Neuron (in vitro differentiated cells): ENCODE measurements at regions not wholly inside any gene's neighbourhood (a gene's known extent, or its start where the extent isn't known, plus 50 kb on each side); places are given as distances from the start of the nearest gene placed in this dataset.
"Not testable (repeated sequence)": the region's sequence is repeated elsewhere in the genome, so short reads cannot be mapped to it uniquely, and the experiment has no call there.

Experiments used
- H2AFZ ChIP-seq: one replicate; pipeline ENCODE4 v1.6.1; 2013; ENCODE audit warnings: low read depth, mild to moderate bottlenecking, inconsistent platforms, low read length, moderate library complexity
- H3K27me3 ChIP-seq: one replicate; pipeline ENCODE4 v1.6.1; 2013; ENCODE audit warnings: low read length; ENCODE audit not compliant: insufficient read depth
- H3K36me3 ChIP-seq: one replicate; pipeline ENCODE4 v1.6.1; 2013; ENCODE audit warnings: low read length; ENCODE audit not compliant: insufficient read depth
- H3K4me1 ChIP-seq: one replicate; pipeline ENCODE4 v1.6.1; 2013; ENCODE audit warnings: low read length; ENCODE audit not compliant: insufficient read depth
- H3K4me3 ChIP-seq: 2 replicates; pipeline ENCODE4 v1.5.1; 2013; ENCODE audit warnings: mild to moderate bottlenecking, low read length, moderate library complexity
- H3K9me3 ChIP-seq: one replicate; pipeline ENCODE4 v1.6.1; 2013; ENCODE audit warnings: low read length

DNA sequence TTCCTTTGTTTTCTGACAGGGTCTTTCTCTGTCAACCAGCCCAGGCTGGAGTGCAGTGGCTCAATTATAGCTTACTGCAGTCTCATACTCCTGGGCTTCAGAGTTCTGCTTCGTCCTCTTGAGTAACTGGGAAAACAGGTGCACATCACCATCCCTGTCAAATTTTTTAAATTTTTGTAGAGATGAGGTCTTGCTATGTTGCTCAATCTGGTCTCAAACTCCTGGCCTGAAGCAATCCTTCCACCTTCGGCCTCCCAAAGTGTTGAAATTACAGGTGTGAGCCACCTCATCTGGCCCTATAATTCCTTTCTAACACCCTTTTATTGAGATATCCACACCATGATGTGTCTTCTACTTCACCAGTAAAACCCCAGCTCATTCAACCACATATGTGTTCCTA, 341.6 kb upstream of the PCSK5 start:
- Histone ChIP-seq H3K27me3 (no peaks in the 10 kb centered on the region), H3K4me1 (no peaks in the 10 kb centered on the region), H3K9me3 (no peaks in the 10 kb centered on the region), H3K36me3 (no peaks in the 10 kb centered on the region), H3K4me3 (no peak overlapping the region), H2AFZ (no peak overlapping the region)

DNA sequence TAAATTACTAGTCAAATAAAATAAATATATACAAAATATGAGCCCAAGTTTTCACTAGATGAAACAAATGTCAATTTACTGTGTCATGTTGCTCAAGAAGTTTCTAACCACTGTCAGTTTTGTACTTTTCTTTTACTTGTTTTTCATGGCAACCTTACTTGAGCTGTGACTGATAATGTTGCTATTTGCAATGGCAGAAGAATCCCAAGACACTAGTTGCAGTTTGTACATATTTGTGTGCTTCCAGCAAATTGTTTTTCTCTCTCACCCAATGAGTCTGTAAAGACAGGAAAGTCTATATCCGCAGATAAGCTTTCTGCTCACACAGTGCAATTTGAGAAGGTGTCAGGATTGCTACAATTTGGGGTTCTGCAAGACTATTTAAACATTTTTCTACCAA, 338.6 kb upstream of the PCSK5 start:
- Histone ChIP-seq H2AFZ (no peak overlapping the region), H3K9me3 (no peaks in the 10 kb centered on the region), H3K27me3 (no peaks in the 10 kb centered on the region), H3K4me3 (no peak overlapping the region), H3K36me3 (no peaks in the 10 kb centered on the region), H3K4me1 (no peaks in the 10 kb centered on the region)

DNA sequence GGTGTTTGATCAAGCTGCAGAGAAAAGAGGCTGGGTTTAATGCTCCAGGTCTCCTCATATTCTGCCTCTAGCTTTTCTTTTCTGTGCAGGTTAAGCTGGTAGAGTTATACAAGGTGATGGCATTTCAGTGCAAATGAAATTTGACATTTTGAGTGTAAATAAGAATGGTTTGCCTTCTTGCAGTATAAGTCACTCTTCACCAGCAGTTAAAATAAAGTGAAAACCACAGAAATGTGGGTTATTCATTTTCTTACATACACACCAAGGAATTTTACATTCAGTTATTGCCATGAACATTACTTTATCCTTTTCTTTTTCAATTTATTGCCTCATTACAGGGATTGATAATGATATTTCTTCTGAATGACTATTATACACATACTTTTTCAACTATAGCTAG, 337.5 kb upstream of the PCSK5 start:
- H2AFZ ChIP-seq: no peak overlapping the region
- no peaks in the 10 kb centered on the region for H3K9me3 ChIP-seq
- no peaks in the 10 kb centered on the region for H3K36me3 ChIP-seq
- H3K4me3 ChIP-seq: no peak overlapping the region
- H3K4me1 ChIP-seq: no peaks in the 10 kb centered on the region
- H3K27me3 ChIP-seq: no peaks in the 10 kb centered on the region

DNA sequence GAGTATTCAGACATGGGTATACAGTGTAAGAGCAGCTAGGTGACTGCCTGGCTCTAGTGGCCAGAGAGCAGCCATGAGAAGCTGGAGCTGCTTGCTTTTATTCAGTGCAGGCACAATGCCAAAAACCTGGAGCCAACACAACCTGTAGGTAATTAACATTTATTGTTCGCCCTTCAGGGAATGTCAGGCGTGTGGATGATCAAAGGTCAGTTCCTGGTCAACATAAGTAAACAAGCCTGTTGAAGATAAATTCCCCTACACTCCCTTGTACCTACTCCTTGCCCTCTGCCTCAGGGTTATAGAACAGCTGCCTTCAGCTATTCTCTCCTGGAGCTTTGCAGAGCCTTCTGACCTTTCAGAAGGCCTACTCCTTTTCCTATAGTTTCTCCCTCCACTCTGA, 323.7 kb upstream of the PCSK5 start:
- H3K4me1 ChIP-seq, H3K27me3 ChIP-seq, H3K36me3 ChIP-seq, H2AFZ ChIP-seq, H3K9me3 ChIP-seq, H3K4me3 ChIP-seq: not testable (repeated sequence)

DNA sequence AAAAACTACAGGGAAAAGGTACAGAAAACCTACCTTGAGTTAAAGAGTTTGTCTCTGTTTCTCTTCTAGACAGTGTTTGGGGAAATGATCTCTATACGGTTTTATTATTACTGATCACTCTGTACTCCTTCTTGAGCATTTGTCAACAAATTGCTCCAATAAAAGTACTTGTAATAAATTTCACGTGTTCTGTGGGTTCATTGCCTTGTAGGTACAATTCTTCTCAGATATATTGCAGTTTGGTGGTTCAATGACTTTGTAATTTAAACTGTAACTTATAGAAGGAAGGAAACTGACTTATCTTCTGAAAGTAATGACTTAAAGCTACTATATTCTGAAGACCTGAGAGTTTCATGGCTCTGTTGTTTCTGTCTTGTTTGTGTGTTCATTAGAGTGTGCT, 319.9 kb upstream of the PCSK5 start:
- no peaks in the 10 kb centered on the region for H3K4me1 ChIP-seq
- H3K9me3 ChIP-seq: no peaks in the 10 kb centered on the region
- H3K27me3 ChIP-seq: no peaks in the 10 kb centered on the region
- H3K36me3 ChIP-seq: no peaks in the 10 kb centered on the region
- no peak overlapping the region for H3K4me3 ChIP-seq
- no peak overlapping the region for H2AFZ ChIP-seq

DNA sequence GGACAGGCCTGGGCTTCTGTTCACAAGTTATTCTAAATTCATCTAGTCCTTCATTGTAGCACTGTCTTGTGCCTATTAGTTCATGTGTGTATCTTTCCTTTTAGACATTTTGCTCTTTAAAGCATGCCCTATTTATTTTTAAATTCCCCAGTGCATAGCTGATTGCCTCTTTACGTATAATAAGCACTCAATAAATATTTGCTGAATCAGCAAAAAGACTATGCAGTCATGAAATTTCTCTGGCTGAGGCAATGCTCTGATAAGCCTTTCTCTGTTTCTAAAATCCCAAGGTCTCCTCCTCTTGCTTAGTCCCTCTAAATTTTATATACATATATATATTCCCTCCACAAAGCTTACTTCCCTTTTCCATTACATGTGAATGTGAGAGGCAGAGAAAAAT, 315.9 kb upstream of the PCSK5 start:
- no peak overlapping the region for H2AFZ ChIP-seq
- no peaks in the 10 kb centered on the region for H3K9me3 ChIP-seq
- no peaks in the 10 kb centered on the region for H3K27me3 ChIP-seq
- H3K4me1 ChIP-seq: no peaks in the 10 kb centered on the region
- no peak overlapping the region for H3K4me3 ChIP-seq
- no peaks in the 10 kb centered on the region for H3K36me3 ChIP-seq

DNA sequence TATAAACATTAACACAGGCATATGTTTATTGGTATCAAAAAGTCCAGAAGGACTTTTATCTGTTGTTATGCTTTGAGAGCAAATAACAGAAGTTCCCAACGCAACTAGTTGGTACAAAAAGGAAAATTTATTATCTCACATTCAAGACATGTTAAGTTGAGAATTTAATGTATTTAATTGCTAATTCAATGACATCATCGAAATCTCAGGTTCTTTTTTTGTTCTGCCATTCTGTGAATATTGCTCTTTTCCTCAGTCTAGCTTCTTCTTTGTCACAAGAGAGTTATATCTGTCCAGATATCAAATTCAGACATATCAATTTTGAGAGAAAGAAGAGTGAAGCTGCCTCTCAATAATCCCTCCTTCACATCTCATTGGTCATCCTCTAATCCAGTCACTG, 307.6 kb upstream of the PCSK5 start:
- H3K4me3 ChIP-seq: no peak overlapping the region
- H3K9me3 ChIP-seq: no peaks in the 10 kb centered on the region
- H3K36me3 ChIP-seq: no peaks in the 10 kb centered on the region
- no peak overlapping the region for H2AFZ ChIP-seq
- no peaks in the 10 kb centered on the region for H3K27me3 ChIP-seq
- H3K4me1 ChIP-seq: no peaks in the 10 kb centered on the region

DNA sequence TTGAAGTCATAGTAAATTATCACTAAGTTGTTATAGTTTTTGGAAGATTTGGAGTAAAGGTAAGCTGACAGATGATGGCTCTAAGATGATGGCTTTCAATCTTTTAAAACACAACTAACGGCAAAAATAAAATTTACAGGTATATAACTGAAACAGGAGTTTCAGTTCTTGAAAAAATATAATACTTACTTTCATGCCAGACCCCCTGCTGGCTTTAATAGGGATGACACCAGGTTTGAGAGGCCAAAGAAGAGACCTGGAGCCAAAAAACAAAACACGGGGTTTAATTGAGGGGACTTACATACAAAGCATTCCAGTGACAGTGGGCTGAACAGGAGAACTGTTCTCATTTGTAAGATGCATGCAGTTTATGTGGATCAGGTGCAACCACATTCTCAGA, 301.7 kb upstream of the PCSK5 start:
- Histone ChIP-seq H3K36me3 (no peaks in the 10 kb centered on the region), H3K9me3 (no peaks in the 10 kb centered on the region), H3K4me1 (no peaks in the 10 kb centered on the region), H3K4me3 (no peak overlapping the region), H2AFZ (no peak overlapping the region), H3K27me3 (no peaks in the 10 kb centered on the region)

DNA sequence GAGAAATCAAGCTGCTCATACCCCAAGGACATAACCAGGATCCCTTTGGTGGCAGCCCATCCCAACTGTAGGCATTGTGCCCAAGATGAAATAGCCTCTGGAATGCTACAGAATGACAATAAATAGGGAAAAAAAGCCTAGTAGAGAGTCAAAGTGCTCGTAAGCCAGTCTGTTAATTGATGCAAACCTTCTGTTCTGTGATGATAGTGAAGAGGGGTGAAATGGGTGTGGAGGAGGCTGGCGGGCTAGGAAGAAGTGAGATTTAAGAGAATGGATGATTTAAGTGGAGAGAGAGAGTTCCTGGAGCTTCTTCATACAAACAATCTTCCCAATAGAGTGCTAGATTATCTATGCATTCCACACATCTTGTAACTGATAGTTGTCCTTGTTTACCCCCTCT, 301.0 kb upstream of the PCSK5 start:
- H3K36me3 ChIP-seq: no peaks in the 10 kb centered on the region
- H3K9me3 ChIP-seq: no peaks in the 10 kb centered on the region
- no peak overlapping the region for H3K4me3 ChIP-seq
- no peaks in the 10 kb centered on the region for H3K27me3 ChIP-seq
- no peak overlapping the region for H2AFZ ChIP-seq
- no peaks in the 10 kb centered on the region for H3K4me1 ChIP-seq

DNA sequence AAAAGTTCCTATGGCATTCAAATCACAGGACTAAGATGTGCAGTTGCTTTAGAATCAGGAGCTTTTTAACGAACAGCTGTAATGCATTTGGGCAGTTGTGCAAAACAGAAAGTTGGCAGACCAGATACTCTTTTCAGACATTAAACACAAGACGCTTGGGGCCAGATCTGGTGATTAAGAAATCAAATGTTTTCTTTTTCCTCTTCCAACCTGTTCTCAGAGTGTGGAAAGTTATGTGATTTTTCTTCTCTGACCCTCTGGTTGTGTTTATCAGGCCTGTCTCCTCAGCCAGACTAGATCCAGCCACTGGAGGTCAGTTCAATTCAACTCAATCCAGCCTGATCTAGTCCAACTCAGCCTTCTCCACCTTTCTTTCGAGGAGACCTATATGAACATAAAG, 298.5 kb upstream of the PCSK5 start:
- Histone ChIP-seq H3K36me3 (no peaks in the 10 kb centered on the region), H3K4me3 (no peak overlapping the region), H3K27me3 (no peaks in the 10 kb centered on the region), H2AFZ (peak overlapping the region; percentile 14), H3K9me3 (no peaks in the 10 kb centered on the region), H3K4me1 (no peaks in the 10 kb centered on the region)

DNA sequence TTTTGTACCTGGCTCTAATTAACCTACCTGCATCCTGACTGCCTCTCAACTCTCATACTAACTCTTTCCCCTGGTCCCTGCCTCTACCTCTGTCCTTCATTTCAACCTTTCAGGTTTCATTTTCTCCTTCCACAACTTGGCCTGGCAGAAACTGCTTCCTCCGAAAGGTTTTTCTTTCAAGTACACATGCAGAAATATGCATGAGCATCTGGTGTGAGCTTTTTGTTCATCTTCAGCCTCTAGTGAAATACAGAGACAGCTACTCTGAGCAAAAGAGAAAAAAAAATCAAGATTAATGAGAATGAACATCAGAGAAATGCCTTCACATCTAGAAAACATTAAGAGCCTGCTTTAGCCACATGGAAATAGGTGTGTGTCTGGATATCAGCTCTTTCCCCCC, 297.9 kb upstream of the PCSK5 start:
- no peak overlapping the region for H2AFZ ChIP-seq
- no peaks in the 10 kb centered on the region for H3K4me1 ChIP-seq
- no peaks in the 10 kb centered on the region for H3K27me3 ChIP-seq
- no peaks in the 10 kb centered on the region for H3K9me3 ChIP-seq
- H3K4me3 ChIP-seq: no peak overlapping the region
- no peaks in the 10 kb centered on the region for H3K36me3 ChIP-seq

DNA sequence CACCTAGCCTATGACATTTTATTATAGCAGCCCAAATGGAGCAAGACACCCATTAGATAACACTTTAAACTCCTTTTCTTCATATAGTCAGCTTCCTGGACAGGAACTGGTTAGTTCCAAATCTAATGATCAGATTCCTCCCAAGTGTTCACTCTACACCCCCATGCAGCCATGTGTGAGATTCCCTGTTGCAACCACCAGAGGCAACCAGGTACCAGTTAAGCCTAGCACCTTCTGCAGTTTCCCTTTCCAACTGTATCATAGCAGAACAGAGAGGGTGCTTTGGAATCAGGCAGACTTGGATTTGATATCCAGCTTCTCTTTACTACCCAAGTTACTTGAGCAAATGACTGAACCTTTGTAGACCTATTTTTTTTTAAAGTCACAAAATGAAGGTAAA, 296.6 kb upstream of the PCSK5 start:
- Histone ChIP-seq H2AFZ (no peak overlapping the region), H3K4me3 (no peak overlapping the region), H3K4me1 (no peaks in the 10 kb centered on the region), H3K36me3 (no peaks in the 10 kb centered on the region), H3K9me3 (no peaks in the 10 kb centered on the region), H3K27me3 (no peaks in the 10 kb centered on the region)

DNA sequence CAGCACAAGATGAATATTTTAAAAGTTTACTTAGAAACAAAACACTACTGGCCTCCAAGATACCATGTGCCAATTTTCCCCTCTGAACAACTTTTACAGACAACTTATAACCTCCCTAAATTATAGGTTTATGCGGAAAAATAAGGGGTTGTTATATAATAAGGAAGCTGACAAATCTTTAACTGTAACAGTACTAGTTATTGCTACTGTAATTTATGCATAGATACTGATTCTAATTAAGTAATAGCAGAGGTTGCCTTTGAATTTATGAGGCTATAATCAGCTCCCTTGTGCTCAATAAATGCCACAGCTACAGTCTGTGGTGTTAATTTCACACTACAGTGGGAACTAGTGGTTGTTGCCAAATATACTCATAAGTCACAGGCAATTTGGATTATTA, 291.3 kb upstream of the PCSK5 start:
- Histone ChIP-seq H3K4me3 (no peak overlapping the region), H3K9me3 (no peaks in the 10 kb centered on the region), H2AFZ (no peak overlapping the region)

DNA sequence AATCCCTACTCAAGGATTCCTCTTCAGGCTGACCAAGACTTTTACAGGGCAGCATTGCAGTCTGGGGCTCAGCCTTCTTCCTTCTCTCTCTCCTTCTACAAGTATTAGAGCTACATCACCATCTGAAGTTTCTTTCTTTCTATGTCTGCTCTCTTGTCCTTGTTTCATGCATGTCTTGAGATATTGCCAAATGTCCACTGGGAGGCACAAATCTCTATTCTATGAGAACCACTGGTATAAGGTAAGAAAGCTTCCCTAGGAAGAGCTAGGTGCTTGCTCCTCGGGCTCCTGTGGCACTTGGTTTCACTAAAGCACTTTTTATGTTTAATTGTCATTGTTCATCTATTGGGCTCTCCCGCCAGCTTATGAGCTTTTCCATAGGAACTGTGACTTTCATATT, 289.2 kb upstream of the PCSK5 start:
- H3K27me3 ChIP-seq: no peaks in the 10 kb centered on the region
- H2AFZ ChIP-seq: no peak overlapping the region
- no peaks in the 10 kb centered on the region for H3K36me3 ChIP-seq
- H3K9me3 ChIP-seq: no peaks in the 10 kb centered on the region
- no peak overlapping the region for H3K4me3 ChIP-seq
- no peaks in the 10 kb centered on the region for H3K4me1 ChIP-seq

More for the DNA sequence above, 291.3 kb upstream of the PCSK5 start:
- no peaks in the 10 kb centered on the region for H3K4me1 ChIP-seq
- no peaks in the 10 kb centered on the region for H3K27me3 ChIP-seq
- H3K36me3 ChIP-seq: no peaks in the 10 kb centered on the region
